HepG2 (cell line): ENCODE measurements at regions not wholly inside any gene's neighbourhood (a gene's known extent, or its start where the extent isn't known, plus 50 kb on each side); places are given as distances from the start of the nearest gene placed in this dataset.

Experiments
- ARNTL ChIP-seq: sonication (generic); formaldehyde crosslinking; IDR thresholded peaks from 2 replicates; pipeline ENCODE4 v1.4.0; 2020; ENCODE audit warnings: mild to moderate bottlenecking, missing genetic modification reagents
- ATF1 ChIP-seq: IDR thresholded peaks from 2 replicates; pipeline ENCODE4 v1.6.1; 2016; ENCODE audit warnings: mild to moderate bottlenecking, control low read depth
- BRCA1 ChIP-seq: sonication (generic); formaldehyde crosslinking; IDR thresholded peaks from 2 replicates; pipeline ENCODE4 v1.4.0; 2020; ENCODE audit warnings: missing genetic modification reagents
- CBX5 ChIP-seq: sonication (generic); formaldehyde crosslinking; IDR thresholded peaks from 2 replicates; pipeline ENCODE4 v1.4.0; 2020; ENCODE audit warnings: missing genetic modification reagents, borderline replicate concordance
- HDAC1 ChIP-seq: sonication (generic); formaldehyde crosslinking; IDR thresholded peaks from 2 replicates; pipeline ENCODE4 v1.5.1; 2020; ENCODE audit warnings: mild to moderate bottlenecking, missing genetic modification reagents
- HMG20B ChIP-seq: conservative IDR thresholded peaks from 2 replicates; pipeline ENCODE4 v1.6.1; 2016; ENCODE audit warnings: missing genetic modification reagents, missing compliant biosample characterization
- KDM1A ChIP-seq: IDR thresholded peaks from 2 replicates; pipeline ENCODE4 v1.6.1; 2016; ENCODE audit warnings: missing compliant biosample characterization
- MED1 ChIP-seq: sonication (generic); formaldehyde crosslinking; IDR thresholded peaks from 2 replicates; pipeline ENCODE4 v1.4.0; 2020; ENCODE audit warnings: missing genetic modification reagents
- NPAS2 ChIP-seq: sonication (generic); formaldehyde crosslinking; IDR thresholded peaks from 2 replicates; pipeline ENCODE4 v1.8.0; 2022; ENCODE audit warnings: mild to moderate bottlenecking, missing genetic modification reagents, borderline replicate concordance
- PHF21A ChIP-seq: sonication (generic); formaldehyde crosslinking; IDR thresholded peaks from 2 replicates; pipeline ENCODE4 v1.5.0; 2020; ENCODE audit warnings: mild to moderate bottlenecking, missing genetic modification reagents
- PLSCR1 ChIP-seq: sonication (generic); formaldehyde crosslinking; IDR thresholded peaks from 2 replicates; pipeline ENCODE4 v1.5.0; 2020; ENCODE audit warnings: missing genetic modification reagents, mild to moderate bottlenecking, borderline replicate concordance
- REST ChIP-seq, 2 experiments: IDR thresholded peaks; 2 replicates each; pipeline ENCODE4 v1.6.1; 2011 to 2012; ENCODE audit warnings: low read length in 2 of 2, borderline replicate concordance in 1 of 2, low read depth in 1 of 2, mild to moderate bottlenecking in 1 of 2, moderate library complexity in 1 of 2
- SNAI1 ChIP-seq: sonication (generic); formaldehyde crosslinking; IDR thresholded peaks from 2 replicates; pipeline ENCODE4 v1.5.0; 2020; ENCODE audit warnings: mild to moderate bottlenecking, missing genetic modification reagents, borderline replicate concordance
- SOX6 ChIP-seq, 2 experiments: fragments of 450-650 bp in 1 of 2; sonication (generic) in 1 of 2; formaldehyde crosslinking in 1 of 2; IDR thresholded peaks; 2 replicates each; pipeline versions ENCODE4 v1.4.0 to v1.6.1; 2017 to 2020; ENCODE audit warnings: antibody characterized with exemption in 1 of 2, mild to moderate bottlenecking in 1 of 2, missing genetic modification reagents in 1 of 2
- TBX2 ChIP-seq: sonication (generic); formaldehyde crosslinking; IDR thresholded peaks from 2 replicates; pipeline ENCODE4 v1.5.0; 2020; ENCODE audit warnings: missing genetic modification reagents, mild to moderate bottlenecking, borderline replicate concordance
- TBX3 ChIP-seq: fragments of 450-650 bp; IDR thresholded peaks from 2 replicates; pipeline ENCODE4 v1.6.1; 2017; ENCODE audit warnings: antibody characterized with exemption, mild to moderate bottlenecking, inconsistent platforms, borderline replicate concordance
- TRIM24 ChIP-seq: sonication (generic); formaldehyde crosslinking; IDR thresholded peaks from 2 replicates; pipeline ENCODE4 v1.8.0; 2022; ENCODE audit warnings: mild to moderate bottlenecking, missing genetic modification reagents
- ZBTB7B ChIP-seq: sonication (generic); formaldehyde crosslinking; IDR thresholded peaks from 2 replicates; pipeline ENCODE4 v1.4.0; 2020; ENCODE audit warnings: missing genetic modification reagents
- ZKSCAN5 ChIP-seq: sonication (generic); formaldehyde crosslinking; IDR thresholded peaks from 2 replicates; pipeline ENCODE4 v1.5.1; 2020; ENCODE audit warnings: mild to moderate bottlenecking, missing genetic modification reagents
- ZNF670 ChIP-seq: sonication (generic); formaldehyde crosslinking; IDR thresholded peaks from 2 replicates; pipeline ENCODE4 v1.8.0; 2022; ENCODE audit warnings: mild to moderate bottlenecking, missing genetic modification reagents, borderline replicate concordance
- TF ChIP-seq, protein P1 (sequence below): sonication (generic); formaldehyde crosslinking; IDR thresholded peaks from 2 replicates; pipeline ENCODE4 v1.8.0; 2022; ENCODE audit warnings: mild to moderate bottlenecking, missing genetic modification reagents, moderate library complexity
- TF ChIP-seq, protein P2 (sequence below): sonication (generic); formaldehyde crosslinking; IDR thresholded peaks from 2 replicates; pipeline ENCODE4 v1.4.0; 2020; ENCODE audit warnings: low read depth, missing genetic modification reagents

DNA sequence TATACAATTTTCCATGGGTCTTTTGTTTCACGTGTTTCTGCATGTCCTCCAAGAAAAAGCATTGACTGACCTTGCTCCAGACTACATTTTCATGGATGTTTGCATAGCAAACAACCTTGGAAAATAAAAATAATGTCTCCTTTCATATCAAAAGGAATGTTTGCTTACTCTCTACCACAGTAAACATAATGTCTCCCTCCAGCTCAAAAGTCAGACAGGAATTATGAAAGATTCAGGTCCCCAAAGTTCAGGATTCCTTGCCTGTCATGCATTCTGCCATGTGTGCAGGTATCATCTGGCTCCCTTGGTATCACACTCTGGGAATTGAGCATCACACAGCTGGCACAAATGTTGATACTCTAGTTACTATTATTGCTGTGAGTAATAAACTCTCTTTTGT is 103.1 kb upstream of the ZC3H15 start (continued):
- no peak for TF ChIP-seq BRCA1 (CRISPR knock-in tag)
- TF ChIP-seq, protein P1, sequence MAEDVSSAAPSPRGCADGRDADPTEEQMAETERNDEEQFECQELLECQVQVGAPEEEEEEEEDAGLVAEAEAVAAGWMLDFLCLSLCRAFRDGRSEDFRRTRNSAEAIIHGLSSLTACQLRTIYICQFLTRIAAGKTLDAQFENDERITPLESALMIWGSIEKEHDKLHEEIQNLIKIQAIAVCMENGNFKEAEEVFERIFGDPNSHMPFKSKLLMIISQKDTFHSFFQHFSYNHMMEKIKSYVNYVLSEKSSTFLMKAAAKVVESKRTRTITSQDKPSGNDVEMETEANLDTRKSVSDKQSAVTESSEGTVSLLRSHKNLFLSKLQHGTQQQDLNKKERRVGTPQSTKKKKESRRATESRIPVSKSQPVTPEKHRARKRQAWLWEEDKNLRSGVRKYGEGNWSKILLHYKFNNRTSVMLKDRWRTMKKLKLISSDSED (CRISPR knock-in tag) = no peak
- peak; percentile 90 for TF ChIP-seq MED1
- peak; percentile 60 for TF ChIP-seq PHF21A (CRISPR knock-in tag)
- TF ChIP-seq CBX5 = peak; percentile 79; the same call in 1 of the 2 replicates
- no peak for TF ChIP-seq SNAI1 (CRISPR knock-in tag)
- no peak for TF ChIP-seq PLSCR1 (CRISPR knock-in tag)
- no peak for TF ChIP-seq ZKSCAN5 (CRISPR knock-in tag)
- TF ChIP-seq ZBTB7B (CRISPR knock-in tag) = peak; percentile 40; the same call in 1 of the 2 replicates
- no peak for TF ChIP-seq NPAS2 (CRISPR knock-in tag)
- TF ChIP-seq ZNF670 (CRISPR knock-in tag) = no peak
- peak; percentile 38; the same call in 1 of the 2 replicates for TF ChIP-seq ATF1 (CRISPR knock-in tag)
- peak; percentile 71 for TF ChIP-seq KDM1A (CRISPR knock-in tag)
- TF ChIP-seq TBX3 = peak; percentile 74; the same call in 1 of the 2 replicates
- 0 out of 4 replicates have a peak, but pooled peaks of 1 of the 2 experiments have one; percentile 42 for TF ChIP-seq REST (IDR thresholded peaks at IDR 0.05; ENCODE audit: borderline replicate concordance in 1 of 2, low read depth in 1 of 2, low read length in 2 of 2)
- TF ChIP-seq HMG20B (CRISPR knock-in tag) = 0 out of 2 replicates have a peak, but pooled peaks have one; percentile 34
- TF ChIP-seq SOX6 (IDR thresholded peaks at IDR 0.05) = no peak
- peak; percentile 93 for TF ChIP-seq SOX6 (CRISPR knock-in tag; IDR thresholded peaks at IDR 0.05)
- TF ChIP-seq, protein P2, sequence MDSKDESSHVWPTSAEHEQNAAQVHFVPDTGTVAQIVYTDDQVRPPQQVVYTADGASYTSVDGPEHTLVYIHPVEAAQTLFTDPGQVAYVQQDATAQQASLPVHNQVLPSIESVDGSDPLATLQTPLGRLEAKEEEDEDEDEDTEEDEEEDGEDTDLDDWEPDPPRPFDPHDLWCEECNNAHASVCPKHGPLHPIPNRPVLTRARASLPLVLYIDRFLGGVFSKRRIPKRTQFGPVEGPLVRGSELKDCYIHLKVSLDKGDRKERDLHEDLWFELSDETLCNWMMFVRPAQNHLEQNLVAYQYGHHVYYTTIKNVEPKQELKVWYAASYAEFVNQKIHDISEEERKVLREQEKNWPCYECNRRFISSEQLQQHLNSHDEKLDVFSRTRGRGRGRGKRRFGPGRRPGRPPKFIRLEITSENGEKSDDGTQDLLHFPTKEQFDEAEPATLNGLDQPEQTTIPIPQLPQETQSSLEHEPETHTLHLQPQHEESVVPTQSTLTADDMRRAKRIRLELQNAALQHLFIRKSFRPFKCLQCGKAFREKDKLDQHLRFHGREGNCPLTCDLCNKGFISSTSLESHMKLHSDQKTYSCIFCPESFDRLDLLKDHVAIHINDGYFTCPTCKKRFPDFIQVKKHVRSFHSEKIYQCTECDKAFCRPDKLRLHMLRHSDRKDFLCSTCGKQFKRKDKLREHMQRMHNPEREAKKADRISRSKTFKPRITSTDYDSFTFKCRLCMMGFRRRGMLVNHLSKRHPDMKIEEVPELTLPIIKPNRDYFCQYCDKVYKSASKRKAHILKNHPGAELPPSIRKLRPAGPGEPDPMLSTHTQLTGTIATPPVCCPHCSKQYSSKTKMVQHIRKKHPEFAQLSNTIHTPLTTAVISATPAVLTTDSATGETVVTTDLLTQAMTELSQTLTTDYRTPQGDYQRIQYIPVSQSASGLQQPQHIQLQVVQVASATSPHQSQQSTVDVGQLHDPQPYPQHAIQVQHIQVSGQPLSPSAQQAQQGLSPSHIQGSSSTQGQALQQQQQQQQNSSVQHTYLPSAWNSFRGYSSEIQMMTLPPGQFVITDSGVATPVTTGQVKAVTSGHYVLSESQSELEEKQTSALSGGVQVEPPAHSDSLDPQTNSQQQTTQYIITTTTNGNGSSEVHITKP (CRISPR knock-in tag) = 0 out of 2 replicates have a peak, but pooled peaks have one; percentile 30
- TF ChIP-seq TBX2 (CRISPR knock-in tag) = peak; percentile 70; the same call in 1 of the 2 replicates
- TF ChIP-seq TRIM24 (CRISPR knock-in tag) = peak; percentile 71; the same call in 1 of the 2 replicates
- TF ChIP-seq HDAC1 (CRISPR knock-in tag) = no peak
- TF ChIP-seq ARNTL (CRISPR knock-in tag) = peak; percentile 99
